SK-N-SH treated with all-trans-retinoic acid at 6 μM for 48 hours (cell line): ENCODE measurements at regions not wholly inside any gene's neighbourhood (a gene's known extent, or its start where the extent isn't known, plus 50 kb on each side); places are given as distances from the start of the nearest gene placed in this dataset.

Experiments
- ATAC-seq: fragments of 200-7000 bp; cut with Tn5 transposase; 3 replicates; pipeline ENCODE4 v1.9.1; 2020; ENCODE audit warnings: mild to moderate bottlenecking, moderate library complexity
- ARNTL ChIP-seq: fragments of 450-650 bp; formaldehyde crosslinking; IDR thresholded peaks from 2 replicates; pipeline ENCODE4 v1.5.0; 2020; ENCODE audit warnings: low read depth, mild to moderate bottlenecking, moderate library complexity, borderline replicate concordance
- BACH2 ChIP-seq: fragments of 250-450 bp; sonication (Bioruptor Pico); IDR thresholded peaks from 2 replicates; pipeline ENCODE4 v1.9.0; 2021; ENCODE audit warnings: mild to moderate bottlenecking, borderline replicate concordance
- CREB5 ChIP-seq: fragments of 250-450 bp; sonication (Bioruptor Pico); IDR thresholded peaks from 2 replicates; pipeline ENCODE4 v1.5.1; 2020; ENCODE audit warnings: low read depth, mild to moderate bottlenecking, moderate library complexity
- CSDC2 ChIP-seq: fragments of 250-450 bp; sonication (Bioruptor Pico); IDR thresholded peaks from 2 replicates; pipeline ENCODE4 v1.5.0; 2020; ENCODE audit warnings: mild to moderate bottlenecking, moderate library complexity
- CSRNP3 ChIP-seq: fragments of 250-450 bp; sonication (Bioruptor Pico); IDR thresholded peaks from 2 replicates; pipeline ENCODE4 v1.5.1; 2021; ENCODE audit warnings: mild to moderate bottlenecking, moderate library complexity
- GLIS3 ChIP-seq: fragments of 250-450 bp; sonication (Bioruptor Pico); IDR thresholded peaks from 2 replicates; pipeline ENCODE4 v1.5.0; 2020; ENCODE audit warnings: mild to moderate bottlenecking, moderate library complexity
- ISL1 ChIP-seq: fragments of 250-450 bp; sonication (Bioruptor Pico); IDR thresholded peaks from 2 replicates; pipeline ENCODE4 v2.1.2; 2022; ENCODE audit warnings: mild to moderate bottlenecking, moderate library complexity
- PATZ1 ChIP-seq: fragments of 250-450 bp; sonication (Bioruptor Pico); IDR thresholded peaks from 2 replicates; pipeline ENCODE4 v1.8.0; 2020; ENCODE audit warnings: mild to moderate bottlenecking, moderate library complexity, borderline replicate concordance
- POU6F1 ChIP-seq: fragments of 250-450 bp; sonication (Bioruptor Pico); IDR thresholded peaks from 2 replicates; pipeline ENCODE4 v1.8.0; 2021; ENCODE audit warnings: low read depth, mild to moderate bottlenecking, moderate library complexity, borderline replicate concordance
- RARB ChIP-seq: fragments of 250-450 bp; sonication (Bioruptor Pico); IDR thresholded peaks from 2 replicates; pipeline ENCODE4 v1.8.0; 2021; ENCODE audit warnings: mild to moderate bottlenecking, moderate library complexity
- SNAI2 ChIP-seq: fragments of 250-450 bp; sonication (Bioruptor Pico); IDR thresholded peaks from 2 replicates; pipeline ENCODE4 v1.5.0; 2020; ENCODE audit warnings: mild to moderate bottlenecking, moderate library complexity
- TCF4 ChIP-seq: fragments of 250-450 bp; sonication (Bioruptor Pico); IDR thresholded peaks from 2 replicates; pipeline ENCODE4 v1.8.0; 2021; ENCODE audit warnings: mild to moderate bottlenecking, moderate library complexity, borderline replicate concordance
- TSHZ2 ChIP-seq: fragments of 250-450 bp; sonication (Bioruptor Pico); IDR thresholded peaks from 2 replicates; pipeline ENCODE4 v1.5.0; 2020; ENCODE audit warnings: mild to moderate bottlenecking, moderate library complexity
- ZC3H10 ChIP-seq: fragments of 250-450 bp; sonication (Bioruptor Pico); IDR thresholded peaks from 2 replicates; pipeline ENCODE4 v1.5.1; 2021; ENCODE audit warnings: mild to moderate bottlenecking, moderate library complexity
- ZFP3 ChIP-seq: fragments of 250-450 bp; sonication (Bioruptor Pico); IDR thresholded peaks from 2 replicates; pipeline ENCODE4 v1.5.0; 2020; ENCODE audit warnings: mild to moderate bottlenecking, moderate library complexity
- ZFP30 ChIP-seq: fragments of 450-650 bp; formaldehyde crosslinking; IDR thresholded peaks from 2 replicates; pipeline ENCODE4 v1.5.0; 2022; ENCODE audit warnings: mild to moderate bottlenecking, moderate library complexity
- ZNF565 ChIP-seq: fragments of 450-650 bp; formaldehyde crosslinking; conservative IDR thresholded peaks from 2 replicates; pipeline ENCODE4 v1.5.0; 2020; ENCODE audit warnings: low read depth, mild to moderate bottlenecking, moderate library complexity
- ZNF70 ChIP-seq: fragments of 450-650 bp; formaldehyde crosslinking; IDR thresholded peaks from 2 replicates; pipeline ENCODE4 v1.5.0; 2020; ENCODE audit warnings: mild to moderate bottlenecking, moderate library complexity

GRCh38 chr21:36611379-36611778, 87.5 kb upstream of the SIM2 start (continued):
- TF ChIP-seq TSHZ2 (CRISPR knock-in tag) (no peak), ISL1 (CRISPR knock-in tag) (no peak), ZFP3 (CRISPR knock-in tag) (no peak), ZNF70 (CRISPR knock-in tag) (no peak), ZC3H10 (CRISPR knock-in tag) (no peak), GLIS3 (CRISPR knock-in tag) (no peak)
- TF ChIP-seq, all 23 proteins: peak for 0

- no peak for ATAC-seq
- no peak for TF ChIP-seq CREB5 (CRISPR knock-in tag)
- no peak for TF ChIP-seq PATZ1 (CRISPR knock-in tag)
These were observed 85.9 kb upstream of the SIM2 start for GRCh38 chr21:36613059-36613458.

- TF ChIP-seq RARB (CRISPR knock-in tag) (no peak), PATZ1 (CRISPR knock-in tag) (no peak), ARNTL (no peak), ZNF70 (CRISPR knock-in tag) (no peak), GLIS3 (CRISPR knock-in tag) (no peak), POU6F1 (CRISPR knock-in tag) (no peak), ZNF565 (CRISPR knock-in tag) (no peak), TCF4 (CRISPR knock-in tag) (no peak), CSDC2 (CRISPR knock-in tag) (no peak), CSRNP3 (CRISPR knock-in tag) (no peak), ZFP30 (CRISPR knock-in tag) (no peak), SNAI2 (CRISPR knock-in tag) (no peak), ISL1 (CRISPR knock-in tag) (no peak), TSHZ2 (CRISPR knock-in tag) (no peak), BACH2 (CRISPR knock-in tag) (no peak), ZFP3 (CRISPR knock-in tag) (no peak)
- no peak for ATAC-seq
These were observed 85.4 kb upstream of the SIM2 start for GRCh38 chr21:36613554-36613953.
